IMR-90 (cell line): ENCODE measurements at regions not wholly inside any gene's neighbourhood (a gene's known extent, or its start where the extent isn't known, plus 50 kb on each side); places are given as distances from the start of the nearest gene placed in this dataset.

Experiments used
- ATAC-seq: fragments of 200-7000 bp; cut with Tn5 transposase; 2 replicates; pipeline ENCODE4 v1.9.1; 2020; ENCODE audit warnings: low read depth, mild to moderate bottlenecking, moderate library complexity
- BruUV-seq: library from RNA; stranded (reverse); fragments of 400-500 nt; replicated peaks from 2 replicates; lab custom pipeline; 2021; lab: Mats Ljungman, UMichigan
- CTCF ChIA-PET: fragments of 300-600 bp; formaldehyde crosslinking; extraction: SDS; loops from one replicate; lab custom pipeline; 2021; ENCODE audit warnings: antibody characterized with exemption; lab: Yijun Ruan, JAX
- POLR2A ChIA-PET: fragments of 300-600 bp; sonication (Branson Sonifier 250); formaldehyde crosslinking; loops from one replicate; lab custom pipeline; 2022; ENCODE audit warnings: antibody characterized with exemption; ENCODE audit not compliant: unreplicated experiment; lab: Charles Lee
- DNase-seq: peaks from one replicate; pipeline ENCODE4 v3.0.0; 2013
- H2AFZ ChIP-seq: replicated peaks from 2 replicates; pipeline ENCODE3; 2013; ENCODE audit warnings: low read length, mild to moderate bottlenecking; ENCODE audit not compliant: poor library complexity
- H2AK5ac ChIP-seq: 2 replicates; pipeline ENCODE4 v1.6.1; 2013; ENCODE audit warnings: low read depth, low read length, inconsistent platforms
- H2AK9ac ChIP-seq: replicated peaks from 2 replicates; pipeline ENCODE3; 2013; ENCODE audit warnings: mild to moderate bottlenecking, low read depth, low read length, moderate library complexity; ENCODE audit not compliant: poor library complexity
- H2BK120ac ChIP-seq: 2 replicates; pipeline ENCODE4 v1.6.1; 2013; ENCODE audit warnings: low read depth, low read length, inconsistent platforms
- H2BK15ac ChIP-seq: 3 replicates; pipeline ENCODE4 v1.6.1; 2013; ENCODE audit warnings: low read depth, low read length, inconsistent platforms
- H2BK20ac ChIP-seq: 2 replicates; pipeline ENCODE4 v1.6.1; 2013; ENCODE audit warnings: low read depth, mild to moderate bottlenecking, inconsistent platforms, low read length, moderate library complexity
- H2BK5ac ChIP-seq: 2 replicates; pipeline ENCODE4 v1.6.1; 2013; ENCODE audit warnings: mild to moderate bottlenecking, low read depth, low read length, inconsistent platforms; ENCODE audit not compliant: poor library complexity, severe bottlenecking
- H3K14ac ChIP-seq: replicated peaks from 2 replicates; pipeline ENCODE4 v1.6.1; 2013; ENCODE audit warnings: low read depth, low read length, inconsistent platforms
- H3K18ac ChIP-seq: 2 replicates; pipeline ENCODE4 v1.6.1; 2013; ENCODE audit warnings: low read depth, low read length, control low read depth
- H3K23ac ChIP-seq: 2 replicates; pipeline ENCODE4 v1.6.1; 2013; ENCODE audit warnings: low read depth, low read length, inconsistent platforms
- H3K27ac ChIP-seq: 2 replicates; pipeline ENCODE4 v1.5.1; 2013; ENCODE audit warnings: mild to moderate bottlenecking, control low read depth, low read length; ENCODE audit not compliant: insufficient read depth
- H3K27me3 ChIP-seq: 2 replicates; pipeline ENCODE4 v1.6.1; 2013; ENCODE audit warnings: low read length; ENCODE audit not compliant: control insufficient read depth, insufficient read depth
- H3K36me3 ChIP-seq: 2 replicates; pipeline ENCODE4 v1.6.1; 2013; ENCODE audit warnings: low read length, mixed read lengths; ENCODE audit not compliant: control insufficient read depth, insufficient read depth
- H3K4ac ChIP-seq: 2 replicates; pipeline ENCODE4 v1.6.1; 2013; ENCODE audit warnings: low read depth, low read length, inconsistent platforms
- H3K4me1 ChIP-seq: 2 replicates; pipeline ENCODE4 v1.6.1; 2013; ENCODE audit warnings: low read length, mixed read lengths; ENCODE audit not compliant: control insufficient read depth, insufficient read depth
- H3K4me2 ChIP-seq: 2 replicates; pipeline ENCODE4 v1.6.1; 2013; ENCODE audit warnings: low read depth, mild to moderate bottlenecking, control low read depth, low read length, moderate library complexity
- H3K4me3 ChIP-seq: 2 replicates; pipeline ENCODE4 v1.5.1; 2013; ENCODE audit warnings: low read depth, mild to moderate bottlenecking, control low read depth, low read length, moderate library complexity; ENCODE audit not compliant: insufficient read depth
- H3K56ac ChIP-seq: 2 replicates; pipeline ENCODE4 v1.6.1; 2013; ENCODE audit warnings: low read length, inconsistent platforms; ENCODE audit not compliant: insufficient read depth; ENCODE audit errors: extremely low read depth
- H3K79me1 ChIP-seq, 2 experiments: 2 replicates each; pipeline ENCODE4 v1.6.1; 2013; ENCODE audit warnings: low read length in 2 of 2, inconsistent platforms in 1 of 2, low read depth in 1 of 2
- H3K9ac ChIP-seq: 2 replicates; pipeline ENCODE4 v1.6.1; 2013; ENCODE audit warnings: low read depth, low read length, control low read depth
- H3K9me1 ChIP-seq: 2 replicates; pipeline ENCODE4 v1.6.1; 2013; ENCODE audit warnings: low read length, inconsistent platforms; ENCODE audit not compliant: insufficient read depth
- H3K9me3 ChIP-seq: 2 replicates; pipeline ENCODE4 v1.6.1; 2013; ENCODE audit warnings: low read length; ENCODE audit not compliant: control insufficient read depth, insufficient read depth
- H4K20me1 ChIP-seq: 2 replicates; pipeline ENCODE4 v1.6.1; 2013; ENCODE audit warnings: low read length, inconsistent platforms; ENCODE audit not compliant: insufficient read depth
- H4K5ac ChIP-seq: 2 replicates; pipeline ENCODE4 v1.6.1; 2013; ENCODE audit warnings: mild to moderate bottlenecking, low read depth, low read length, control low read depth
- H4K8ac ChIP-seq, 2 experiments: 2 replicates each; pipeline ENCODE4 v1.6.1; 2013; ENCODE audit warnings: low read depth in 2 of 2, low read length in 2 of 2, control low read depth in 1 of 2, inconsistent platforms in 1 of 2
- H4K91ac ChIP-seq: 2 replicates; pipeline ENCODE4 v1.6.1; 2013; ENCODE audit warnings: low read depth, low read length, inconsistent platforms; ENCODE audit not compliant: insufficient read depth
- BHLHE40 ChIP-seq: fragments of 150-350 bp; IDR thresholded peaks from 2 replicates; pipeline ENCODE4 v1.6.1; 2016; ENCODE audit warnings: mild to moderate bottlenecking, low read depth, low read length
- CEBPB ChIP-seq: IDR thresholded peaks from 2 replicates; pipeline ENCODE4 v1.6.1; 2012; ENCODE audit warnings: low read depth, low read length, improper control_type of control experiment
- CHD1 ChIP-seq: IDR thresholded peaks from 2 replicates; pipeline ENCODE4 v1.6.1; 2012; ENCODE audit warnings: low read depth, low read length, improper control_type of control experiment
- FOS ChIP-seq: fragments of 150-350 bp; IDR thresholded peaks from 2 replicates; pipeline ENCODE4 v1.6.1; 2016; ENCODE audit warnings: low read depth, low read length
- MAFK ChIP-seq: IDR thresholded peaks from 2 replicates; pipeline ENCODE4 v1.6.1; 2012; ENCODE audit warnings: low read depth, low read length, improper control_type of control experiment
- MAZ ChIP-seq: IDR thresholded peaks from 2 replicates; pipeline ENCODE4 v1.6.1; 2012; ENCODE audit warnings: low read depth, mild to moderate bottlenecking, low read length, improper control_type of control experiment, moderate library complexity, borderline replicate concordance
- MXI1 ChIP-seq: IDR thresholded peaks from 2 replicates; pipeline ENCODE4 v1.6.1; 2012; ENCODE audit warnings: low read depth, mild to moderate bottlenecking, low read length, moderate library complexity, borderline replicate concordance
- NFE2L2 ChIP-seq: fragments of 150-350 bp; IDR thresholded peaks from 2 replicates; pipeline ENCODE4 v1.6.1; 2016; ENCODE audit warnings: low read depth, mild to moderate bottlenecking, low read length
- POLR2A ChIP-seq: IDR thresholded peaks from 2 replicates; pipeline ENCODE4 v1.6.1; 2012; ENCODE audit warnings: mild to moderate bottlenecking, low read depth, low read length
- RAD21 ChIP-seq: IDR thresholded peaks from 2 replicates; pipeline ENCODE4 v1.6.1; 2012; ENCODE audit warnings: low read length, improper control_type of control experiment
- RCOR1 ChIP-seq: IDR thresholded peaks from 2 replicates; pipeline ENCODE4 v1.6.1; 2012; ENCODE audit warnings: mild to moderate bottlenecking, low read length, improper control_type of control experiment; ENCODE audit not compliant: insufficient replicate concordance
- RFX5 ChIP-seq: IDR thresholded peaks from 2 replicates; pipeline ENCODE4 v1.8.0; 2012; ENCODE audit warnings: low read depth, mild to moderate bottlenecking, low read length, moderate library complexity
- SMC3 ChIP-seq: fragments of 150-350 bp; IDR thresholded peaks from 2 replicates; pipeline ENCODE4 v1.6.1; 2016; ENCODE audit warnings: low read depth, mild to moderate bottlenecking, antibody characterized with exemption, low read length, moderate library complexity
- WGBS, 2 experiments: methylation state at CpG; one replicate each; pipeline versions ENCODE4 v1.1.5 to v1.1.7; 2013; ENCODE audit warnings: missing lambda C conversion rate in 2 of 2; ENCODE audit not compliant: insufficient read length in 1 of 2; ENCODE audit errors: extremely low coverage in 2 of 2; 5-methylcytosine and 5-hydroxymethylcytosine counted together
- dilution Hi-C: fragments of 300-500 bp; cut with HindIII; formaldehyde crosslinking; loops from one replicate; pipeline ENCODE4 v1.14.3; 2018; ENCODE audit warnings: low sequenced_read_pairs; ENCODE audit not compliant: unreplicated experiment
- in situ Hi-C: fragments of 300-500 bp; cut with MboI; formaldehyde crosslinking; loops from 3 replicates; pipeline ENCODE4 v1.14.3; 2019; ENCODE audit warnings: low sequenced_read_pairs, inconsistent platforms, mixed read lengths
- intact Hi-C: fragments of 100-400 bp; cut with micrococcal nuclease; formaldehyde crosslinking; loops from 2 replicates; pipeline ENCODE4 v1.10.0; 2022
- TF ChIP-seq, protein P1 (sequence below): conservative IDR thresholded peaks from 2 replicates; pipeline ENCODE4 v1.5.1; 2012; ENCODE audit warnings: mild to moderate bottlenecking, low read depth, low read length, improper control_type of control experiment
- TF ChIP-seq, protein P2 (sequence below): fragments of 150-350 bp; IDR thresholded peaks from 2 replicates; pipeline ENCODE4 v1.6.1; 2016; ENCODE audit warnings: low read depth, mild to moderate bottlenecking, low read length, moderate library complexity, borderline replicate concordance
- TF ChIP-seq, protein P3 (sequence below): fragments of 150-350 bp; IDR thresholded peaks from 2 replicates; pipeline ENCODE4 v1.6.1; 2017; ENCODE audit warnings: mild to moderate bottlenecking, antibody characterized with exemption, low read length, low read depth

DNA sequence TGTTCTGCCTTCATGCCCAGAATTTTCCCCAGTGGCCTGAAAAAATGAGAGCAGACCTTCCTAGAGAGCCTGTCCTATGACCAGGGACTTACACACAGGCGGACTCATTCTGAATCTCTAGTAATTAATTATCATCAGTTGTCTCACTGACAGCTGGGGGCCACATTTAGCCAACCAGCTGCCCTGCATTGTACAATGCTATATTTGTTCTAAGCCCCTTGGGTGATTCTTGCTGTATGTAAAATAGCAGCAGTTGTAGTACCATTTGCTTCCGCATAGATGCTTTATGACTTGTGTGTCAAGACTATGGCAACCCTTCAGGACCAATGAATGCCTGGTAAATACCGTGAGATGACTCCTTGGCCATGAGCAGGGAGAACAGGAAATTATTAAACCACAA is 415.4 kb upstream of the SEMA6A start:
- H4K20me1 ChIP-seq = no peaks in the 10 kb centered on the region
- H3K4me1 ChIP-seq = no peaks in the 10 kb centered on the region
- dilution Hi-C loops (no loop called here), in situ Hi-C loops (no loop called here), intact Hi-C loops (loop anchor here (10.0 kb wide), 1 partner anchor 135 kb away; no protein-coding TSS in a partner anchor)
- no peak overlapping the region for H3K4ac ChIP-seq
- no peak overlapping the region for H3K18ac ChIP-seq
- no peak overlapping the region for H2BK15ac ChIP-seq
- TF ChIP-seq SMC3 (no peak), NFE2L2 (no peak), RFX5 (no peak), CHD1 (no peak), RCOR1 (no peak), CEBPB (no peak), MAFK (no peak), MXI1 (no peak), MAZ (no peak), FOS (no peak), BHLHE40 (no peak), POLR2A (no peak), RAD21 (no peak)
- TF ChIP-seq, protein P1, sequence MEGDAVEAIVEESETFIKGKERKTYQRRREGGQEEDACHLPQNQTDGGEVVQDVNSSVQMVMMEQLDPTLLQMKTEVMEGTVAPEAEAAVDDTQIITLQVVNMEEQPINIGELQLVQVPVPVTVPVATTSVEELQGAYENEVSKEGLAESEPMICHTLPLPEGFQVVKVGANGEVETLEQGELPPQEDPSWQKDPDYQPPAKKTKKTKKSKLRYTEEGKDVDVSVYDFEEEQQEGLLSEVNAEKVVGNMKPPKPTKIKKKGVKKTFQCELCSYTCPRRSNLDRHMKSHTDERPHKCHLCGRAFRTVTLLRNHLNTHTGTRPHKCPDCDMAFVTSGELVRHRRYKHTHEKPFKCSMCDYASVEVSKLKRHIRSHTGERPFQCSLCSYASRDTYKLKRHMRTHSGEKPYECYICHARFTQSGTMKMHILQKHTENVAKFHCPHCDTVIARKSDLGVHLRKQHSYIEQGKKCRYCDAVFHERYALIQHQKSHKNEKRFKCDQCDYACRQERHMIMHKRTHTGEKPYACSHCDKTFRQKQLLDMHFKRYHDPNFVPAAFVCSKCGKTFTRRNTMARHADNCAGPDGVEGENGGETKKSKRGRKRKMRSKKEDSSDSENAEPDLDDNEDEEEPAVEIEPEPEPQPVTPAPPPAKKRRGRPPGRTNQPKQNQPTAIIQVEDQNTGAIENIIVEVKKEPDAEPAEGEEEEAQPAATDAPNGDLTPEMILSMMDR = no peak
- TF ChIP-seq, protein P2, sequence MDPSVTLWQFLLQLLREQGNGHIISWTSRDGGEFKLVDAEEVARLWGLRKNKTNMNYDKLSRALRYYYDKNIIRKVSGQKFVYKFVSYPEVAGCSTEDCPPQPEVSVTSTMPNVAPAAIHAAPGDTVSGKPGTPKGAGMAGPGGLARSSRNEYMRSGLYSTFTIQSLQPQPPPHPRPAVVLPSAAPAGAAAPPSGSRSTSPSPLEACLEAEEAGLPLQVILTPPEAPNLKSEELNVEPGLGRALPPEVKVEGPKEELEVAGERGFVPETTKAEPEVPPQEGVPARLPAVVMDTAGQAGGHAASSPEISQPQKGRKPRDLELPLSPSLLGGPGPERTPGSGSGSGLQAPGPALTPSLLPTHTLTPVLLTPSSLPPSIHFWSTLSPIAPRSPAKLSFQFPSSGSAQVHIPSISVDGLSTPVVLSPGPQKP = no peak
- TF ChIP-seq, protein P3, sequence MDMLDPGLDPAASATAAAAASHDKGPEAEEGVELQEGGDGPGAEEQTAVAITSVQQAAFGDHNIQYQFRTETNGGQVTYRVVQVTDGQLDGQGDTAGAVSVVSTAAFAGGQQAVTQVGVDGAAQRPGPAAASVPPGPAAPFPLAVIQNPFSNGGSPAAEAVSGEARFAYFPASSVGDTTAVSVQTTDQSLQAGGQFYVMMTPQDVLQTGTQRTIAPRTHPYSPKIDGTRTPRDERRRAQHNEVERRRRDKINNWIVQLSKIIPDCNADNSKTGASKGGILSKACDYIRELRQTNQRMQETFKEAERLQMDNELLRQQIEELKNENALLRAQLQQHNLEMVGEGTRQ = no peak
- H2AK5ac ChIP-seq = no peak overlapping the region
- no peaks in the 10 kb centered on the region for H3K9me1 ChIP-seq
- no peaks in the 10 kb centered on the region for H3K79me1 ChIP-seq
- no peak overlapping the region for H2BK120ac ChIP-seq
- H3K23ac ChIP-seq = no peak overlapping the region
- no peak overlapping the region for H3K14ac ChIP-seq
- H2BK20ac ChIP-seq = no peak overlapping the region
- no peaks in the 10 kb centered on the region for H3K27me3 ChIP-seq
- H4K8ac ChIP-seq = no peak overlapping the region
- no peak overlapping the region for H2AFZ ChIP-seq
- peaks cover 4% of the 10 kb centered on the region for H3K9me3 ChIP-seq
- CTCF ChIA-PET = no interaction called here
- WGBS, 2 experiments = no CpG with 5 or more reads among the region's 3 CpGs
- POLR2A ChIA-PET = no interaction called here
- H2BK5ac ChIP-seq = no peak overlapping the region
- ATAC-seq (no peak), DNase-seq (no peak)
- H4K91ac ChIP-seq = no peak overlapping the region
- H3K9ac ChIP-seq = no peak overlapping the region
- no peak overlapping the region for H3K4me2 ChIP-seq
- no peak overlapping the region for H3K4me3 ChIP-seq
- no peak overlapping the region for H4K5ac ChIP-seq
- H2AK9ac ChIP-seq = no peak overlapping the region
- H3K56ac ChIP-seq = no peak overlapping the region
- H3K27ac ChIP-seq = no peak overlapping the region
- no TSS peak for BruUV-seq
- no peaks in the 10 kb centered on the region for H3K36me3 ChIP-seq
